ENCODE measurements at regions not wholly inside any gene's neighbourhood (a gene's known extent, or its start where the extent isn't known, plus 50 kb on each side); places are given as distances from the start of the nearest gene placed in this dataset.

DNA sequence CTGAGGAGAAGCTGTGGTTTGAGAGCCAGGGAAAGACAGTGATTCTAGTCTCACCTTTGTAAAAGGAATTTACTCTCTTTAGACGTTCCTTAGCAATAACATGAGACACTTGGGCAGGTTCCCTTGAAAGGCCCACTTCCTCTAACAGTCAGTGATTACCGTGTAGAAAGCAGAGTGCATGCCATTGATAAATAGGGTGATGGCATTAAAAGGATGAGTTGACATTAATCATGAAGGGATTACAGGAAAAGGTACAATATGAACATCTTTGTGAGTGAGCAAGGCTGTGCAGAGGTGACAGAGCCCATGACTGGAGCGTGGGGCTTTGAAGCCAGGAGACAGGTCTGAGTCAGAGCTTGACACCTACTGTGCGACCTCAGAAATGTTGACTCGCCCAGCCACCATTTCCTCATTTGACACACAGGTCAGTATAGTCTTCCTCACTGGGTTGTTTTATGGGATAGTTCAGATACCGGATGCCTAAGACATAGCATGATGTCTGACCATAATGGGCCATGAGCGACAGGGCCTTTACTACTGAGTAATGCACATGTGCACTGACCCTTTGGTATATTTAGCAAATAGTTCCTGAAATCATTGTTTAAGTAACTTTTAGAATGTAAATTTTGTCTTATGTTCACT is 341.7 kb upstream of the MTNR1B start:
- TF ChIP-seq TCF12 (IDR thresholded peaks at IDR 0.05; ENCODE audit: low read depth): no peak
- TF ChIP-seq EGR1 (IDR thresholded peaks at IDR 0.05): no peak
- TF ChIP-seq TEAD4 (IDR thresholded peaks at IDR 0.05): no peak
- no peak for TF ChIP-seq MAX (IDR thresholded peaks at IDR 0.05)
- no peak for TF ChIP-seq FOXM1 (IDR thresholded peaks at IDR 0.05; ENCODE audit: borderline replicate concordance, low read depth)
- TF ChIP-seq REST (IDR thresholded peaks at IDR 0.05; ENCODE audit: low read depth): no peak
- TF ChIP-seq YY1 (IDR thresholded peaks at IDR 0.05; ENCODE audit: low read depth): no peak
- no peak for TF ChIP-seq NFIC (IDR thresholded peaks at IDR 0.05)
- no peak for TF ChIP-seq TAF1 (IDR thresholded peaks at IDR 0.05; ENCODE audit: low read depth)
- no peak for TF ChIP-seq USF1 (IDR thresholded peaks at IDR 0.05)
- no peak for TF ChIP-seq EP300 (IDR thresholded peaks at IDR 0.05; ENCODE audit: borderline replicate concordance)
- no peak for TF ChIP-seq CREB1 (IDR thresholded peaks at IDR 0.05; ENCODE audit: low read depth)
- TF ChIP-seq ZBTB7A (IDR thresholded peaks at IDR 0.05; ENCODE audit: low read depth): no peak
- TF ChIP-seq RAD21 (IDR thresholded peaks at IDR 0.05; ENCODE audit: low read depth): no peak
- no peak for TF ChIP-seq CEBPB (IDR thresholded peaks at IDR 0.05)

DNA sequence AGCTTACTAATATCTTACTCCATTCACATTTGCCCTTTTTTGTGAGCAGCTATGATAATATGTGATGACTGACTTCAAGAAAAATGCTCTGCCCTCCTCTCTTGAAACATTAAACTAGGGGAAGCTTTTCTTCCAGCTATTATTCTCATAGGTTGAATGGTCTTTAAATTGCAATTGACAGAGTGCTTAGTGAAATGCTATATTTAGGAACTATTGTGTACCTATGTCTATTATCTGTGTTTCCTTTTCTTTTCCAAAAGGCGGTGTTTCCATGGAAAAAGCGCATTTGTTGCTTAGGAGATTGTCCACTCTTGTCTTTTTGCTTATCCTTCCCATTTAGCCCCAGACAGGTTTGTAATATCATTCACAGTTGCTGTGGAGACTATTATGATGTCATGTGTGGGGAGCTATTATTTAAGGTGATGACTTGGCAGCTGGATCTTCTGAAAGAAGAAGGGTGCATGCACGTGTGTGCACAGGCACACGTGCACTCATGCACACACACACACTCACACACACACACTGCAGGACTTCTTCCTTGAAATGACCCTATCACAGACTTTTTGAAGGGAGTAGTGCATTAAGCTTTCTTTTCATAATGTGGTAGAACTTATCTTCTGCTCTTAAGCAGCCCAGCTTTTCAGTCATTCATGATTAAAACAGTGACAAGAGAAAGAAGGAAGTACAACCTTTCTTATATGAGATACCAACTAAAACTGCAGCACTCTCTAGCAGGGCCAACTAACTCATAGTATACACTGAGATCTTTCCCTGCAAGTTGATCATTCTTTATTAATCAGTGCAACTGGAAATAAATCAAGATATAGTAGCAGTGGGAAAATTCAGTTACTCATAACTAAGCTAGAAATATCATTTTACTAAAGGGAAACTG is 340.8 kb upstream of the MTNR1B start:
- no peak for TF ChIP-seq TCF12 (IDR thresholded peaks at IDR 0.05; ENCODE audit: low read depth)
- TF ChIP-seq FOXM1 (IDR thresholded peaks at IDR 0.05; ENCODE audit: borderline replicate concordance, low read depth): no peak
- TF ChIP-seq CEBPB (IDR thresholded peaks at IDR 0.05): no peak
- no peak for TF ChIP-seq YY1 (IDR thresholded peaks at IDR 0.05; ENCODE audit: low read depth)
- no peak for TF ChIP-seq RAD21 (IDR thresholded peaks at IDR 0.05; ENCODE audit: low read depth)
- no peak for TF ChIP-seq TAF1 (IDR thresholded peaks at IDR 0.05; ENCODE audit: low read depth)
- TF ChIP-seq CREB1 (IDR thresholded peaks at IDR 0.05; ENCODE audit: low read depth): no peak
- TF ChIP-seq TEAD4 (IDR thresholded peaks at IDR 0.05): no peak
- no peak for TF ChIP-seq EP300 (IDR thresholded peaks at IDR 0.05; ENCODE audit: borderline replicate concordance)
- no peak for TF ChIP-seq ZBTB7A (IDR thresholded peaks at IDR 0.05; ENCODE audit: low read depth)
- TF ChIP-seq MAX (IDR thresholded peaks at IDR 0.05): no peak
- TF ChIP-seq NFIC (IDR thresholded peaks at IDR 0.05): no peak
- TF ChIP-seq USF1 (IDR thresholded peaks at IDR 0.05): no peak

DNA sequence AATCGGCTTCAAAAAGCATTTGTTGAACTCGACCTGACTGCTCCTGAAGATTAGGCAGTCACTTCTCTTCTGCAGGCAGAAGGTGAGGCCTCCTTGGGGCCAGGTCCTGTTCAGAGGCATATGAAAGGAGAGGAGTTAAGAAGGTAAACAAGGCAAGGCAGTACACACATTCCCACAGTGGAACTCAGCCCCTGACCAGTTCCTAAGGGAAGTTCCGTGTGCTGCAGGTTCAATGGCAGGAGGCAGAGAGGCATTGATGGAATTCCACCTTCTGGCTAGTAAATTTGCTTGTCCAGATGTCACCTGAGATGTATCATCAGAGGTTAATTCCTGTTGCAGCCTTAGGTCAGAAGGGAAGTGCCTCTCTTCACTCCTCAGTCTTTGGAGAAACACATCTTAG is 337.0 kb upstream of the MTNR1B start:
- no peak for TF ChIP-seq TCF12 (IDR thresholded peaks at IDR 0.05; ENCODE audit: low read depth)
- no peak for TF ChIP-seq TAF1 (IDR thresholded peaks at IDR 0.05; ENCODE audit: low read depth)
- TF ChIP-seq EP300 (IDR thresholded peaks at IDR 0.05; ENCODE audit: borderline replicate concordance): no peak
- TF ChIP-seq EGR1 (IDR thresholded peaks at IDR 0.05): no peak
- TF ChIP-seq ZBTB7A (IDR thresholded peaks at IDR 0.05; ENCODE audit: low read depth): no peak
- TF ChIP-seq MAX (IDR thresholded peaks at IDR 0.05): no peak
- no peak for TF ChIP-seq FOXM1 (IDR thresholded peaks at IDR 0.05; ENCODE audit: borderline replicate concordance, low read depth)
- TF ChIP-seq TEAD4 (IDR thresholded peaks at IDR 0.05): no peak
- TF ChIP-seq YY1 (IDR thresholded peaks at IDR 0.05; ENCODE audit: low read depth): no peak
- TF ChIP-seq CEBPB (IDR thresholded peaks at IDR 0.05): no peak
- TF ChIP-seq USF1 (IDR thresholded peaks at IDR 0.05): no peak
- no peak for TF ChIP-seq CREB1 (IDR thresholded peaks at IDR 0.05; ENCODE audit: low read depth)
- TF ChIP-seq NFIC (IDR thresholded peaks at IDR 0.05): no peak
- TF ChIP-seq REST (IDR thresholded peaks at IDR 0.05; ENCODE audit: low read depth): no peak
- TF ChIP-seq RAD21 (IDR thresholded peaks at IDR 0.05; ENCODE audit: low read depth): no peak

GRCh38 chr11:92633820-92634219 is 335.6 kb upstream of the MTNR1B start:
- TF ChIP-seq CEBPB (IDR thresholded peaks at IDR 0.05) (no peak), TAF1 (IDR thresholded peaks at IDR 0.05; ENCODE audit: low read depth) (no peak), NFIC (IDR thresholded peaks at IDR 0.05) (no peak), CREB1 (IDR thresholded peaks at IDR 0.05; ENCODE audit: low read depth) (no peak), MAX (IDR thresholded peaks at IDR 0.05) (no peak), REST (IDR thresholded peaks at IDR 0.05; ENCODE audit: low read depth) (no peak), ZBTB7A (IDR thresholded peaks at IDR 0.05; ENCODE audit: low read depth) (no peak), RAD21 (IDR thresholded peaks at IDR 0.05; ENCODE audit: low read depth) (no peak), EP300 (IDR thresholded peaks at IDR 0.05; ENCODE audit: borderline replicate concordance) (no peak), USF1 (IDR thresholded peaks at IDR 0.05) (no peak), YY1 (IDR thresholded peaks at IDR 0.05; ENCODE audit: low read depth) (no peak), TEAD4 (IDR thresholded peaks at IDR 0.05) (no peak), FOXM1 (IDR thresholded peaks at IDR 0.05; ENCODE audit: borderline replicate concordance, low read depth) (no peak), TCF12 (IDR thresholded peaks at IDR 0.05; ENCODE audit: low read depth) (no peak)
